Raji (cell line): ENCODE measurements at regions not wholly inside any gene's neighbourhood (a gene's known extent, or its start where the extent isn't known, plus 50 kb on each side); places are given as distances from the start of the nearest gene placed in this dataset.

Experiments
- POLR2A ChIP-seq: IDR thresholded peaks from 2 replicates; pipeline ENCODE4 v1.6.1; 2011; ENCODE audit warnings: low read depth, low read length, control low read depth; ENCODE audit not compliant: insufficient read depth

DNA sequence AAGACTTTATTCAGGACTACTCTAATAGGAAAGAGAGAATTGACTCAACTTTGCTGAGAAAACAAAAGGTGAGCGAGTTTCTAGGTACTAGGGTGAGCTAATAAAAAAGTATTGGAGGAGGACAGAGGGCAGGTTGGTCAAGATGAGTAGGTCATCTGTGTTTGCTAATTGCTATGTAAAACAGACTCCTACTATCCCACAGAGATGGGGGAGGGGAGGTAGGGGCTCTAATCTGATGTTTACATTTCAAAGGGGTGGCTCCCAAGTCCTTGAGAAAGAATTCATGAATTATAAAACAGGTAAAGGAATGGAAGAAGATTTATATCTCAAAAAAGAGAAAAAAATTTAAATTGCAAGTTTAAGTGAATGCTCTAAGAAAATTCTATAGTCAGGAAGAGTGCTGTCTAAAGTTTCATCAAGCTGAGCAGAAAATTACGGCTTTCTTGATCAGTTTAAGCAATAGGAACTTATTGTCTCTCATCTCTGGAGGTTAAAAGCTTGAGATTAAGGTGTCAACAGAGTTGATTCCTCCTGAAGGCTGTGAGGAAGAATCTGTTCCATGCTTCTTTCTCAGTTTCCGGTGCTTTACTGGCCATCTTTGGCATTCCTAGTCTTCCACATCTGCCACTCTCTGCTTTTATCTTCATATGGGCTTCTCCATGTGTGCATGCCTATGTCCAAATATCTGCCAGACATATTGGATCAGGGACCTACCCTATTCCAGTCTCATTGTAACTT is 790.3 kb downstream of the SLITRK5 start:
- no peak for TF ChIP-seq POLR2A

GRCh38 chr13:88464851-88465250 is 793.7 kb downstream of the SLITRK5 start:
- no peak for TF ChIP-seq POLR2A

DNA sequence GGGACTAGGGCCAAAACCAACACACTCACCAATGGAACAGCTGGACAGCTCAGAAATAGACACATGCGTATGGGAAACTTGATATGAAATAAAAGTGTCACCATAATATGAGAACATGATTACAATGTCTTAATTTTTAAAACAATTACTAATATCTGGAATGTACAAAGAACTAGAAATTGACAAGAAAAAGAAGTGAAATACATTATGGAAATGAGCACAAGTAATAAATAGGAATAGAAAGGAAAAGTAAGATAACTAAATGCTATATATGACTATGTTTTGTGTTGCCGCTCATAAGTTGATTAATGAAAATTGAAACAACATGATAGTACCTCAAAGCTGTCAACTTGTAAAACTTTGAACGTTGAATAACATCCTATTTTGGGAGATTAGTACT is 801.1 kb downstream of the SLITRK5 start:
- no peak for TF ChIP-seq POLR2A

DNA sequence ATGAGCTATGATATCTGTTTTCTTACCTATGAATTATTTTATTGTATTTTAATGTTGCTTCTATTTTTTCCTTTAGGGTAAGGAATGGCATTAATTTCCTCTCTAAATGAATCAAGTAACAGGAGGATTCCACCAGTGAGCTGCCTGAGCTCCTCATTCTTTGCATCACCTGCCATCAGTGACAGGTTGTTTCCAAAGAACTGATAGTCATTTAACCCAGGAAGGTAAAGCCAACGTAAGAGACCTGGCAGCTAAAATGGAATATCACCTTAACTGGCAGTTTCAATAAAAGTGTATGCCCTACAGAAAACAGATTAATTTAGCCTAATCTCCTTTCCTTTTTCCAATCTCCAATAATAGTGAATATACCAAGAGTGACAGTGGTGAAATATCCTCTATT is 812.0 kb downstream of the SLITRK5 start:
- TF ChIP-seq POLR2A = no peak

DNA sequence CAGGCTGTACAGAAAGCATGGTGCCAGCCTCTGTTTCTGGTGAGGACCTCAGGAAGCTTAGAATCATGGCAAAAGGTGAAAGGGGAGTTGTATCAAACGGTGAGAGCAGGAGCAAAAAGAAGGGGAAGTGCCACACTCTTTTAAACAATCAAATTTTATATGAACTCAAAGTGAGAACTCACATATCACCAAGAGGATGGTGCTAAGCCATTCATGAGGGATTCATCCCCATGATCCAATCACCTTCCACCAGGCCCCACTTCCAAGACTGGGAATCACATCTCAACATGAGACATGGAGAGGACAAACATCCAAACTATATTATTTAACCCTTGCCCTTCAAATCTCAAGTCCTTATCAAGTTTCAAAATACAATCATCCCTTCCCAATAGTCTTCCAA is 836.7 kb downstream of the SLITRK5 start:
- TF ChIP-seq POLR2A = no peak

GRCh38 chr13:88526186-88526852 is 855.1 kb downstream of the SLITRK5 start:
- no peak for TF ChIP-seq POLR2A

DNA sequence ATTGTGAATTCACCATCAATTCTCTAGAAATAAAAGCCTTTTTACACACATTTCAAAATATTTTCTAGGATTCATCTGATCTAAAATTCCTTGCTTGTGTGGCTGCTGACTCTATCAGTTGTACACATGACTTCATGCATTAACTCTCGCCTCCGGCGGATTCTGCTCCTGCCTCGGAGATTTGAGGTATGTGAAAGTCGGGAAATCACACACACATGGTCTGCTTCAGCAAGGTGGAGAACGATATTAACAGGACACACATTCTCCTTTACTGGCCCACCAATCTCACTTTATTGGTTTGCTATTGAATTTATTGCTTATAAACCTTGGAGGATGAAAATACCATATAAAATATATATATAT is 855.7 kb downstream of the SLITRK5 start:
- TF ChIP-seq POLR2A = no peak

DNA sequence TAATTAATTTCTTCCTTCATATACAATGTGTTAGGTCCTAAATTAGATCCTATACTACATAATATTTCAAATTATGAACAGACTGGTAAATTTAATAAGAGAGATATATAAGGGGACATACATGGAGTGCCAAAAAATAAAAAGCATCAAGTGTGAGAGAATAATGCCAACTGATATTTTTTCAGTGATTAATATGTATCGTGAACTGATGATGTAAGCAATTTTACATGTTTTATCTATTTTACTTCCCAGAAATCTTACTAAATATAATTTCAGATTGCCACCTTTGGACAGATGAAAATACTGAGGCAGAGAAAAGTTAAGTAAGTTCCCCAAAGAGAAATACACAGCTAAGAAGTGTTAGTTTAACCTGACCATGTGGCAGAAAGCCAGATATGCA is 870.8 kb downstream of the SLITRK5 start:
- no peak for TF ChIP-seq POLR2A

DNA sequence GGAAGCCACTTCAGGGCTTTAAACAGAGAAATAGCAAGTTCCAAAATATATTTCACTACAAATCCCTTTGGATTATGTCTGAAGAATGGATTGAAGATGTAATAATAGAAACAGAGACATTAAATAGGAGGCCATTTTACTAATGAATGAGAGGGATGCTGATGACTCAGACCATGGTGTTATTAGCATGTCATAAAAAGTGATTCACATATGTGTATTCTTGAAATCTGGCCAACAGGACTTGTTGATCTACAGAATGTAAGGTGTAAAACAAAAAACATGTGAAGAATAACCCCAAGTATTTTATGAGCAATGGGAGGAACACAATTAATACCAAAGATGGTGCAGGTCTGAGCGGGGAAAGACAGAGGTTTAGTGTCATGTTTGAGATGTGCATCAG is 873.7 kb downstream of the SLITRK5 start:
- TF ChIP-seq POLR2A = no peak

DNA sequence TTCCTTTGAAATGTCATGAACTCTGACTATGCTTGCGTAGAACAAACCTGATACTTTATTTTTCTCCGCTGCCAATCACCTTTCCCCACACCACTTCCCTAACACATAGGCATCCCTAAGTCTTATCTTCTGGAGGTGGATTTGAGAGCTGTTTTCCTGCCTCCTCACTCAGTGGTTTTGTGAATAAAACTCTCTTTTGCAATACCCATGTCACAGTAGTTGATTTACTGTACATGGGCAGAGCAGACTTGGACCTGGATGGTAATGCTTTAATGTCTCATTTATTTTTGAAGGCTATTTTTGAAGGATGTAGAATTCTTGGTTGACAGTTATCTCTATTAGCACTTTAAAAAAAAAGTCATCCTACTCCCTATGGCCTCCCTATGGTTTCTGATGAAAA is 881.8 kb downstream of the SLITRK5 start:
- TF ChIP-seq POLR2A = no peak

GRCh38 chr13:88565566-88565965 is 894.4 kb downstream of the SLITRK5 start:
- TF ChIP-seq POLR2A = no peak

GRCh38 chr13:88585861-88586260 is 914.7 kb downstream of the SLITRK5 start:
- no peak for TF ChIP-seq POLR2A

DNA sequence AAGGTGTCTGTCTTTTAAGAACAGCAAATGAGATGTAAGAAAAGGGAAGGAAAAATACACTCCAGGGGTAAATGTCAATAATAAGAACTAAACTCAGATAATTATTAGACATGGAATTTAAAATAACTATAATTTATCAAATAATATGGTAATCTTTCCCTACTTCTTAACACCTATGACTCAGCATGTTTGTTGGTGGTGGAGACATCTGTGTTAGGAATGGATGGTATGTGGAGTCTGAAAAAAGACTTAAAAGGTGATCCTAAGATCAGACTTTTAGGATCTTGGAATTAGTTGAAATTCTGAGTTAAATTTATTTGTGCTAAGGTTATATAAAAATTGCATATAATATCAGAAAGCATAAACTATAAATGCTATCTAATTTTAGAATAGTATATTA is 915.1 kb downstream of the SLITRK5 start:
- no peak for TF ChIP-seq POLR2A

DNA sequence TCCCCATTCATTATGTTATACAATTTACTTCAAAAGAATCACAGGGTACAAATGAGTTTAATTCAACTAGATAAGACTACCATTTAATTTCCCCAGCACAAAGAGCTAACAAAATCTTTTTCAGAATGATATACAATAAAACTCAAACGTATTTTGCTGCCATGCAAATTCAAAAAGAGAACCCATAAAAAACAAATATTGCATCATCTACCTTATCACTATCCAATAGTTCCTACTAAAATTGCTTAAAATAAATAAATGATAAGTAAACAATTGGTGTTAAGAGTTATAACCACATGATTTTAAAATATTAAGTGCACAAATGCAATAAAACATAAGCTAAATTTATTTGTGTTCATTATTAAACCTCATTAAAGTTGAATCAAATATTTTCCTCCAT is 919.4 kb downstream of the SLITRK5 start:
- no peak for TF ChIP-seq POLR2A

DNA sequence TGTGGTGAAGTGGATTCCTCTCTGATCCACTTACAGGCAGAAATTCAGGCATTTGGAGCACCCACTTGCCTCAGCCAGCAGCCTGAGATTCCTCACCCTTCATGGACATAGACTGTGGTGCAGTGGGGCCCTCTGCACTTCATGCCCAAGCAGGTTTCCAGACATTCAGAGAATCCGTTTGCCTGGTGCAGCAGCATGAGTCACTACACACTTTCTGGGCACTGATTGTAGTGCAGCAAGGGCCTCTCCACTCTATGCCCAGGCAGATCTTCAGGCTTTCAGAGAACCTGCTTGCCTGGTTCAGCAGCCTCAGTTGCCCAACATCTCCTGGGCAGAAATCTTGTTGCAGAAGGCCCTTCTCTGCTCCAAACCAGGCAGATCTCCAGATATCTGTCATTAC is 920.9 kb downstream of the SLITRK5 start:
- no peak for TF ChIP-seq POLR2A

GRCh38 chr13:88601949-88602348 is 930.8 kb downstream of the SLITRK5 start:
- no peak for TF ChIP-seq POLR2A
